ENCODE measurements at regions not wholly inside any gene's neighbourhood (a gene's known extent, or its start where the extent isn't known, plus 50 kb on each side); places are given as distances from the start of the nearest gene placed in this dataset.

- H3K4me1 Mint-ChIP-seq, result no peaks in the 10 kb centered on the region
- no peak overlapping the region for H3K4me3 Mint-ChIP-seq
- no peak for DNase-seq
- no peaks in the 10 kb centered on the region for H3K9me3 Mint-ChIP-seq
- no peaks in the 10 kb centered on the region for H3K36me3 Mint-ChIP-seq (ENCODE audit: low read depth)
- CTCF ChIA-PET, result no interaction called here
- H3K27ac Mint-ChIP-seq, result no peak overlapping the region
- H3K27me3 Mint-ChIP-seq, result peaks cover 5% of the 10 kb centered on the region
- POLR2A ChIA-PET, result no interaction called here
Observed at GRCh38 chr10:94192974-94193373, 169.8 kb downstream of the NOC3L start.

GRCh38 chr10:94193466-94193924 lies 169.2 kb downstream of the NOC3L start:
- Mint-ChIP-seq H3K36me3 (ENCODE audit: low read depth) (no peaks in the 10 kb centered on the region), H3K4me3 (no peak overlapping the region), H3K9me3 (no peaks in the 10 kb centered on the region), H3K4me1 (no peaks in the 10 kb centered on the region), H3K27me3 (peaks cover 5% of the 10 kb centered on the region), H3K27ac (no peak overlapping the region)
- ChIA-PET CTCF (no interaction called here), POLR2A (no interaction called here)
- no peak for DNase-seq

GRCh38 chr10:94194256-94194655 lies 168.5 kb downstream of the NOC3L start:
- ChIA-PET CTCF (no interaction called here), POLR2A (no interaction called here)
- DNase-seq, result no peak
- Mint-ChIP-seq H3K27ac (no peak overlapping the region), H3K4me1 (no peaks in the 10 kb centered on the region), H3K36me3 (ENCODE audit: low read depth) (no peaks in the 10 kb centered on the region), H3K27me3 (peaks cover 5% of the 10 kb centered on the region), H3K9me3 (no peaks in the 10 kb centered on the region), H3K4me3 (no peak overlapping the region)

- POLR2A ChIA-PET, result no interaction called here
Observed at GRCh38 chr10:94197241-94197640, 165.5 kb downstream of the NOC3L start.

GRCh38 chr10:94198324-94198723 lies 164.4 kb downstream of the NOC3L start:
- no peak for DNase-seq
- no peak overlapping the region for H3K4me3 Mint-ChIP-seq
- H3K27me3 Mint-ChIP-seq, result peaks cover 5% of the 10 kb centered on the region
- no peaks in the 10 kb centered on the region for H3K4me1 Mint-ChIP-seq
- no peaks in the 10 kb centered on the region for H3K9me3 Mint-ChIP-seq
- ChIA-PET POLR2A (no interaction called here), CTCF (no interaction called here)
- no peak overlapping the region for H3K27ac Mint-ChIP-seq
- H3K36me3 Mint-ChIP-seq (ENCODE audit: low read depth), result no peaks in the 10 kb centered on the region

More at GRCh38 chr10:94197241-94197640, 165.5 kb downstream of the NOC3L start:
- Mint-ChIP-seq H3K4me3 (no peak overlapping the region), H3K9me3 (no peaks in the 10 kb centered on the region), H3K4me1 (no peaks in the 10 kb centered on the region), H3K27me3 (peaks cover 5% of the 10 kb centered on the region), H3K27ac (no peak overlapping the region), H3K36me3 (ENCODE audit: low read depth) (no peaks in the 10 kb centered on the region)
- CTCF ChIA-PET, result no interaction called here
- DNase-seq, result no peak

GRCh38 chr10:94199565-94199964 lies 163.2 kb downstream of the NOC3L start:
- Mint-ChIP-seq H3K4me1 (no peaks in the 10 kb centered on the region), H3K27me3 (no peaks in the 10 kb centered on the region), H3K9me3 (no peaks in the 10 kb centered on the region), H3K27ac (no peak overlapping the region), H3K36me3 (ENCODE audit: low read depth) (no peaks in the 10 kb centered on the region), H3K4me3 (no peak overlapping the region)
- ChIA-PET POLR2A (no interaction called here), CTCF (no interaction called here)
- no peak for DNase-seq

- no peaks in the 10 kb centered on the region for H3K4me1 Mint-ChIP-seq
- ChIA-PET CTCF (no interaction called here), POLR2A (no interaction called here)
- H3K36me3 Mint-ChIP-seq (ENCODE audit: low read depth), result no peaks in the 10 kb centered on the region
- no peak overlapping the region for H3K4me3 Mint-ChIP-seq
- H3K27ac Mint-ChIP-seq, result no peak overlapping the region
- H3K27me3 Mint-ChIP-seq, result no peaks in the 10 kb centered on the region
- DNase-seq, result no peak
- H3K9me3 Mint-ChIP-seq, result no peaks in the 10 kb centered on the region
Observed at GRCh38 chr10:94200146-94200837, 162.4 kb downstream of the NOC3L start.

GRCh38 chr10:94205396-94205831 lies 157.3 kb downstream of the NOC3L start:
- Mint-ChIP-seq H3K4me1 (peaks cover 6% of the 10 kb centered on the region), H3K27me3 (peaks cover 1% of the 10 kb centered on the region), H3K4me3 (no peak overlapping the region), H3K9me3 (no peaks in the 10 kb centered on the region), H3K36me3 (ENCODE audit: low read depth) (no peaks in the 10 kb centered on the region), H3K27ac (no peak overlapping the region)
- DNase-seq, result no peak
- ChIA-PET CTCF (no interaction called here), POLR2A (no interaction called here)

GRCh38 chr10:94206176-94206575 lies 156.6 kb downstream of the NOC3L start:
- no peaks in the 10 kb centered on the region for H3K36me3 Mint-ChIP-seq (ENCODE audit: low read depth)
- no peaks in the 10 kb centered on the region for H3K9me3 Mint-ChIP-seq
- H3K4me1 Mint-ChIP-seq, result peaks cover 6% of the 10 kb centered on the region
- DNase-seq, result no peak
- H3K4me3 Mint-ChIP-seq, result no peak overlapping the region
- no peak overlapping the region for H3K27ac Mint-ChIP-seq
- CTCF ChIA-PET, result no interaction called here
- POLR2A ChIA-PET, result no interaction called here
- peaks cover 1% of the 10 kb centered on the region for H3K27me3 Mint-ChIP-seq

GRCh38 chr10:94208315-94208714 lies 154.4 kb downstream of the NOC3L start:
- no peak for DNase-seq
- H3K36me3 Mint-ChIP-seq (ENCODE audit: low read depth), result no peaks in the 10 kb centered on the region
- no peak overlapping the region for H3K27ac Mint-ChIP-seq
- no peaks in the 10 kb centered on the region for H3K9me3 Mint-ChIP-seq
- H3K4me1 Mint-ChIP-seq, result peaks cover 6% of the 10 kb centered on the region
- peaks cover 1% of the 10 kb centered on the region for H3K27me3 Mint-ChIP-seq
- ChIA-PET POLR2A (no interaction called here), CTCF (interaction anchor here (0.5 kb wide), 1 partner anchor 554 kb away, joined by 3 read pairs; no protein-coding TSS in a partner anchor)
- no peak overlapping the region for H3K4me3 Mint-ChIP-seq

- Mint-ChIP-seq H3K36me3 (ENCODE audit: low read depth) (no peaks in the 10 kb centered on the region), H3K27ac (no peak overlapping the region), H3K27me3 (peaks cover 1% of the 10 kb centered on the region), H3K4me1 (peaks cover 6% of the 10 kb centered on the region), H3K9me3 (no peaks in the 10 kb centered on the region), H3K4me3 (no peak overlapping the region)
- DNase-seq, result no peak
- POLR2A ChIA-PET, result no interaction called here
- CTCF ChIA-PET, result no interaction called here
Observed at GRCh38 chr10:94210440-94211168, 152.1 kb downstream of the NOC3L start.

- Mint-ChIP-seq H3K27me3 (no peaks in the 10 kb centered on the region), H3K9me3 (no peaks in the 10 kb centered on the region), H3K4me3 (no peak overlapping the region), H3K4me1 (peaks cover 5% of the 10 kb centered on the region), H3K27ac (no peak overlapping the region), H3K36me3 (ENCODE audit: low read depth) (no peaks in the 10 kb centered on the region)
- POLR2A ChIA-PET, result no interaction called here
- CTCF ChIA-PET, result no interaction called here
- no peak for DNase-seq
Observed at GRCh38 chr10:94211169-94211510, 151.6 kb downstream of the NOC3L start.

- Mint-ChIP-seq H3K36me3 (ENCODE audit: low read depth) (no peaks in the 10 kb centered on the region), H3K27ac (no peak overlapping the region), H3K27me3 (peaks cover 2% of the 10 kb centered on the region), H3K4me3 (no peak overlapping the region), H3K4me1 (no peaks in the 10 kb centered on the region), H3K9me3 (no peaks in the 10 kb centered on the region)
- POLR2A ChIA-PET, result no interaction called here
- CTCF ChIA-PET, result no interaction called here
- DNase-seq, result no peak
Observed at GRCh38 chr10:94213001-94213530, 149.7 kb downstream of the NOC3L start.

- Mint-ChIP-seq H3K36me3 (ENCODE audit: low read depth) (no peaks in the 10 kb centered on the region), H3K9me3 (no peaks in the 10 kb centered on the region), H3K27me3 (peaks cover 3% of the 10 kb centered on the region), H3K4me3 (no peak overlapping the region), H3K4me1 (no peaks in the 10 kb centered on the region), H3K27ac (no peak overlapping the region)
- DNase-seq, result no peak
- ChIA-PET POLR2A (no interaction called here), CTCF (no interaction called here)
Observed at GRCh38 chr10:94213980-94214379, 148.8 kb downstream of the NOC3L start.

Data from activated CD4-positive, alpha-beta T cell treated with anti-CD3 and anti-CD28 coated beads, Interleukin-2, amount 10 ng/mL, durations not matched to agents 7 days and 5 days (primary cell).